GM12873 (cell line): ENCODE measurements at regions not wholly inside any gene's neighbourhood (a gene's known extent, or its start where the extent isn't known, plus 50 kb on each side); places are given as distances from the start of the nearest gene placed in this dataset.

Experiments
- TF ChIP-seq, protein P1 (sequence below): IDR thresholded peaks from 2 replicates; pipeline ENCODE4 v1.5.1; 2012; ENCODE audit warnings: low read depth, mild to moderate bottlenecking, moderate library complexity, low read length, control low read depth; ENCODE audit not compliant: insufficient read depth; ENCODE audit errors: missing control alignments

DNA sequence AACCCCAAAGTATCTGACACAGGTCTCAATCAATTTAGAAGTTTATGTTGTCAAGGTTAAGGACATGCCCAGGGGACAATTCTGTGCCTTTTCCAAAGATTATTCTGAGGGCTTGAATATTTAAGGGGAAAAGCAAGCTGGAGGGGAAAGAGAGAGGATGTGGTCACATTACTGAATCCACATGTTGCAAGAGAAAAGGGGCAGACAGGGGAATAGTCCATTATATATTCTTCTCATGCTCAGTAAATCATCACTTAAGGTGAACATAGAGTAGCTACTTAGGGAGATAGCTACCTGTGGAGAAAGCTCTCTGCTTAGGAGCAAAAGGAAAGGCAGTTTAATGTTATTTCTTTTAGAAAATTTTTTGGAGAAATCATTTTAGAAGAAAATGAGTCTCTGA lies 751.6 kb downstream of the SI start:
- TF ChIP-seq, protein P1, sequence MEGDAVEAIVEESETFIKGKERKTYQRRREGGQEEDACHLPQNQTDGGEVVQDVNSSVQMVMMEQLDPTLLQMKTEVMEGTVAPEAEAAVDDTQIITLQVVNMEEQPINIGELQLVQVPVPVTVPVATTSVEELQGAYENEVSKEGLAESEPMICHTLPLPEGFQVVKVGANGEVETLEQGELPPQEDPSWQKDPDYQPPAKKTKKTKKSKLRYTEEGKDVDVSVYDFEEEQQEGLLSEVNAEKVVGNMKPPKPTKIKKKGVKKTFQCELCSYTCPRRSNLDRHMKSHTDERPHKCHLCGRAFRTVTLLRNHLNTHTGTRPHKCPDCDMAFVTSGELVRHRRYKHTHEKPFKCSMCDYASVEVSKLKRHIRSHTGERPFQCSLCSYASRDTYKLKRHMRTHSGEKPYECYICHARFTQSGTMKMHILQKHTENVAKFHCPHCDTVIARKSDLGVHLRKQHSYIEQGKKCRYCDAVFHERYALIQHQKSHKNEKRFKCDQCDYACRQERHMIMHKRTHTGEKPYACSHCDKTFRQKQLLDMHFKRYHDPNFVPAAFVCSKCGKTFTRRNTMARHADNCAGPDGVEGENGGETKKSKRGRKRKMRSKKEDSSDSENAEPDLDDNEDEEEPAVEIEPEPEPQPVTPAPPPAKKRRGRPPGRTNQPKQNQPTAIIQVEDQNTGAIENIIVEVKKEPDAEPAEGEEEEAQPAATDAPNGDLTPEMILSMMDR: no peak

DNA sequence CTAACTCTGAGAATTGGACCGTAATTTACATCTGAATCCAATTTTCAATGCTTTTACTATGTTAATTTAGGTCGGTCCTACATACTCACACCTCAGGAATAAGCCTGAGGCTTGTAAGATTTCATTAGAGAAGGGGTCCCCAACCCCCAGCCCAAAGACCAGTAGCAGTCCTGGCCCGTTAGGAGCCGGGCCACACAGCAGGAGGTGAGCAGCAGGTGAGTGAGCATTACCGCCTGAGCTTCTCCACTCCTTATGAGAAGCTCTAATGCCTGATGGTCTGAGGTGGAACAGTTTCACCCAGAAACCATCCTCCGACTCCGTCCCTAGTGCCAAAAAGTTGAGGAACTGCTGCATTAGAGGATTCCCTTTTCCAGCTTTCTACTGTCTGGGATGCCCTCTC lies 757.3 kb downstream of the SI start:
- TF ChIP-seq, protein P1: no peak

DNA sequence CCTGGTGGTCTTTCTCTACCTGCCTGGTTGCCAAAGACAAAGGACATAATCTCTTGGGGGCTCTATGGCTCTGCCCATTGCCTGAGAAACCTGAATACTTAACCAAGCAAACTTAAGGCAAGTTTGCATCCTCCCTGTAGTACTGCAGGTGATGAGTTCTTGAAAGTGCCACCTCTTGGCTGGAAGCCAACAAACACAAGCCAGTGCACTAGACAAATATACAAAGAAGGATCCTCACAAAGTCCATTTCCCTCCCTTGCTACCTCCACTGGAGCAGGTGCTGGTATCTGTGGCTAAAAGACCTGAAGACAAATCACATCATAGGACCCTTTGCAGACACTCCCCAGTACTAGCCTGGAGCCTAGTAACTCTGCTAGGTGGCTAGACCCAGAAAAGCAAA lies 772.3 kb downstream of the SI start:
- TF ChIP-seq, protein P1: no peak

DNA sequence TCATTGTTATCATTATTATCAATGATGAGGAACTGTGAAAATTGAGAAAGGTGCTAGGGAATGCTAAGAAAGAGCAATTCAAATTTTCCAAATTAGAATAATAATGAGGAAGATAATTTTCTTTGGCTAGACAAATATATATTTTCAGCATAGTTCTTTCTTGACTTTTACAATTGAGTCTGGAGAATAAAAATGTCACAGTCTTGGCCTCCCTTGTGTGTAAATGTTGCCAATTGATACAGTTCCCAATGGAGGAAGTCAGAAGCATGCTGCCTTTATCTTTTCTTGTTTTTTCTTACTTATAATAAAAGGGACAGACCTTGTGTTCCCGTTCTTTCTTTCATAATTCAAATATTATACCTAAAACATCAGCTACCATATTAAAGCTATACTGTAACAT lies 774.4 kb downstream of the SI start:
- TF ChIP-seq, protein P1: no peak

DNA sequence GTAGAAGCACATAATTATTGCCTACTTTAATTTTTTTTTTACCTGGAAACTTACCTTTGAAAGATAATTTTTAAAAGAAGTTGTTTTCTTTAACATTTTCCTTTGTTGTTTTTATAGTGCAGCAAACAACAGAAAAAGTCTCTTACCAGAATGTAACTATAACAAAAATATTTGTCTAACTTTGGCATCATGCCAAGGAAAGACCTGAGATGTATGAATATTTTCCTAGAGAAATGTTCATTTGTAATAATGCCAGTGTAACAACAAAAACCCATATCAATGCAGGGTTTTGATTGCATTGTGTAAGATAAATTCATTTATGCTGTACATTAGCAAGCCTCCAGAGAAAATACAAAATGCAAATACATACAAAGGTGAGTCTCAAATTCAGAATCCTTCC lies 775.7 kb downstream of the SI start:
- TF ChIP-seq, protein P1: no peak

DNA sequence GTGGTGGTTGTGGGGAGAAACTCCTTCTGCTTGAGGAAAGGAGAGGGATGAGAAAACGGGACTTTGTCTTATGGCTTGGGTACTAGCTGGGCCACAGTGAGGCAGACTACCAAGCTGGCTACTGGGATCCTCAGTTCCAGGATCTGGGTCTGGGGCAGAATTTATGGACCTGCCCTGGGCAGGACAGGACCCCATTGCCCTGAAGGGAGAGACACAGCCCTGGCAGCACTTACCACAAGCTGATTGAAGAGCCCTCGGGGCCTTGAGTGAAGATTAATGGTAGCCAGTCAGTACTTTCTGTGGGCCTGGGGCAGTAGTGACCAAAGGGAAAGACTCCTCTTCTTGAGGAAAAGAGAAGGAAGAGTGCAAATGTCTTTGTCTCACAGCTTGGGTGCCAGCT lies 799.7 kb downstream of the SI start:
- TF ChIP-seq, protein P1: no peak

DNA sequence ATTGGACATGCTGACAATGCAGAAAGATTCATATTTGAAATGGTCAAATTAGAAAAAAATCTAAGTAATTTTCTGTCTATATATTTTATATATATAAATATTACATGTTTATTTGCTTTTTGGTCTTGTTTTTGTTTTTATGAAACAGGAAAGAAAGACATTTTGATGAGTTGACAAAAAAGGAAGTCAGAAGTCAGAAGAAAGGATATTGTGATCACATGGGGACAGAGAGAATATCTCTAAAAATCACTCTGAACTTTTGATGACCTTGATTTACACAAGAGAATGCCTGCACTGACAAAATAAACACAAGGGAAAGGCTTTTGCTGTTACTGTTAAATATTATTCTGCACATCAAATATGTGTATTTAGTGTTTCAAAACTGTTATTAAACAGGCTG lies 811.2 kb downstream of the SI start:
- TF ChIP-seq, protein P1: no peak
